HG02884 (cell line): ENCODE measurements at regions not wholly inside any gene's neighbourhood (a gene's known extent, or its start where the extent isn't known, plus 50 kb on each side); places are given as distances from the start of the nearest gene placed in this dataset.

Experiments used
- ATAC-seq: cut with Tn5 transposase; IDR thresholded peaks from one replicate; pipeline ENCODE4 v1.9.1; 2021; ENCODE audit warnings: mild to moderate bottlenecking, moderate library complexity; ENCODE audit not compliant: unreplicated experiment

DNA sequence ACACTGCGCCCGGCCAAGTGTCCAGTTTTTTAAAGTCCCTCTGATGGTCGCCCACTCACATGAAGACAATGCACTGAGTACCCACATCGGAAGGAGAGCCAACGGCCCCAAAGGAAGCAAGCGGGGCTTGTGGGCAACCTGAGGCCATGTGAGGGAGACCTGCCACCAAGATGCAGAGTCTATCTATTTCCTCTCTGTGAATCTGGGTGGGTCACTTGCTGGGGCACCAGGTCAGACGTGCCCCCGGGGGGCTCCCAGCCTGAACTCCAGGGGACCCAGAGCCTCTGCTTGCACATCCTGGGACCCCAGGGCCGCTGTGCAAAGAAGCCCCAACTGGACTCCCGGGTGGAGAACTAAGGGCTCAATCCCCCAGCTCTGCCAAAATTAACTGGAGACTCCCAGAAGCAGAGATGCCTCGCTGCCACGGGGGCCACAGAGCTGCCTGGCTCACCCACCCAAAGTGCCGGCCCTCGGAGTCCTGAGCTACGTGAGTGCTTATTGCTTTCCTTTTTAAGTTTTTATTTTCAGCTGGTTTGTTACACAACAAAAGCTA, 106.4 kb downstream of the BRD1 start:
- ATAC-seq, result no peak

- ATAC-seq, result no peak
These were observed 107.3 kb downstream of the BRD1 start for GRCh38 chr22:49720279-49720959.

DNA sequence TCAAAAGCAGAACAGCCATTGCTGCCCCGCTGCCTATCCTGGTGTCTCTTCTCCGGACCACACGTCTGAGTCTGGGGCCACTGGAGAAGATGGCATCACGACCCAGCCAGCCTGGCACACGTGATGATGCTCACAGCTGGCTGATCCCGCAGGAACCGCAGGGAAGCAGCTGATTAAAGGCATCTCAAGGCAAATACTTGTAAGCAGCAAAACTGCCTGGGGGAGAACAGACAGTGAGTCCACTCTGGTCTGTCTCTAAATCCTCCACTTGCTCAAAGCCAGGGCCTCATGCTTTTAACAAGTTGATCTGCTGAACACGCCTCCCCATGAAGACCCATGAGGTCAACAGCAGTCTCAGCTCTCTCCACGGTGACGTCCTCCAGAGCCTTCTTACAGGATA, 108.6 kb downstream of the BRD1 start:
- ATAC-seq, result no peak

GRCh38 chr22:49718396-49718795, 109.3 kb downstream of the BRD1 start:
- ATAC-seq, result no peak

- ATAC-seq, result no peak
These were observed 110.3 kb downstream of the BRD1 start for GRCh38 chr22:49717322-49717919.

DNA sequence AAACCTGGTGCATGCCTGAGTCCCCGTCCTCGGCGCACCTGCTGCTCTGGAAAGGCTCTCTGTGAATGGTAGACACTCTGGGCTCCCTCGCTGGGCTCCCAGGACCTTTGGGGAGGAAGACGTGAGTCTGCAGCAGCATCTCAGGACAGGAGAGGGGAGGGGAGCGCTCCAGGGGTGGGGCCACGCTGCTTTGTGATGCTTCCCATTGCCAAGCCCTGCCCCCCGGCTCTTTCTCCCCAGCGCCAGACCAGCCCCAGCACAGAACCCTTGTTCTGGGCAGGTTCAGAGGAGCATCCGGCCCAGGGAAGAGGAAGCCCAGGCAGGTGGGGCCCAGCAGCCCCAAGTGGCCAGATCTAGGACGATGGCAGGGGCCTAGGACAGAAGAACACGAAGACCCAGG, 111.2 kb downstream of the BRD1 start:
- ATAC-seq, result no peak

- ATAC-seq, result no peak
These were observed 112.2 kb downstream of the BRD1 start for GRCh38 chr22:49715450-49715849.

- ATAC-seq, result no peak
These were observed 114.7 kb downstream of the BRD1 start for GRCh38 chr22:49713003-49713402.

DNA sequence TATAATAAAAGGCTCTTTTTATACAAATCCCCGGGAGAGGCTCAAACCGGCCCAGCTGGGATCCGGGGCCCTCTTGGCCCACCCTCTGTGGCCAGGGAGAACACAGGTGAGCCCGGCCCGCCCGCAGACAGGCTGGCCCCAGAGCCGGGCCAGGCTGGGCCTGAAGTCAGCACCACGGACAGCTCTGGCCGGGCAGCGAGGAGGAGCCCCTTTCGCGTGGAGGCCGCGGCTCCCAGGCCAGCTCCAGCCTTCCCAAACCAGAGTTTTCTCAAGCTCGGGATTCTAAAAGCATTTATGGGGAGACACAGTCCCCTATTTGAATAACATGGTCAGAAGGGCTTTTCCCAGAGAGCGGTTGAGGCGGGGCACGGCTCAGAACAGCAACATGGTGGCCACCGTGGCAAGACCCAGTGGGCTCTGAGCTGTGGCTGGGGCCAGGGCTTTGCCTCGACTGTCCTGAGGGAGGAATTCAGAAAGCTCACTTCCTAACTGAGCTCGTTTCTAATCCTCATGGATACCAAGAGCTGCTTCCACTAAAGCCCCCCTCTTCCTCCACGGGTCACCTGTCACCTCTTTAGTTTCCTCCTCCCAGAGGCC, 115.4 kb downstream of the BRD1 start:
- no peak for ATAC-seq

DNA sequence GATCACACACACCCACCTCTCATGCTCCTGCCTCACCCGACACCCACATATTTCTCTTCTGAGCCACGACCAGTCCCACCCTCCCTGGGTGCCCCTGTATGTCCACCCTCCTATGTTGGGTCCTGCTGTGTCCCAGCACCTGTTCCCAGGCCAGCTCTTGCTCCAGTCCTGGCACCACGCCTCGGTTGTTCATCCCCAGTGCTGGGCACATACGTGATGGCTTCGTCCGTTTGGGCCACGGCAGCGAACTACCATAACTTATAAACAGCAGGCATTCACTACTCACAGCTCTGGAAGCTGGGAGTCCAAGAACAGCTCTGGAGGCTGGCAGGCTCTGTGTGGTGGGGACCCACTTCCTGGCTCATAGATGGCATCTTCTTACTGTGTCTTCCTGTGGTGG, 116.9 kb downstream of the BRD1 start:
- ATAC-seq, result no peak

DNA sequence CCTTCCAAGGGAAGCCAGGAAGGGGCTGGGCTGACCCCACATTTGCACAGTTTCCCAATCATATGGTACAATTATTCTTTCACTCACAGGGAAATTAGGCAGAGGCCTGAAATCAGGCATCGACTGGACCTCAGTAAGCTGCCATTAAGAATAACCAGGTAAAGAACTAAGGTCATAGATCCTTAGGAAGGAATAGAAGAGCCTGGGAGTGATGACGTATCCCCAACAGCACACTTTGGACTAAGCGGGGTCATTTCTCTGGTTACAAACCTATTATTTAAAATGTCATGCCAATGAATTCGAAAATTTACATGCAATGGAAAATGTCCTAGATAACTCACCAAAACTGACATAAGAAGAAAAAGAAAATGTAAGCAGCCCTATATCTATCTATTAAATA, 118.2 kb downstream of the BRD1 start:
- ATAC-seq, result no peak

- ATAC-seq, result no peak
These were observed 121.7 kb downstream of the BRD1 start for GRCh38 chr22:49705972-49706352.

DNA sequence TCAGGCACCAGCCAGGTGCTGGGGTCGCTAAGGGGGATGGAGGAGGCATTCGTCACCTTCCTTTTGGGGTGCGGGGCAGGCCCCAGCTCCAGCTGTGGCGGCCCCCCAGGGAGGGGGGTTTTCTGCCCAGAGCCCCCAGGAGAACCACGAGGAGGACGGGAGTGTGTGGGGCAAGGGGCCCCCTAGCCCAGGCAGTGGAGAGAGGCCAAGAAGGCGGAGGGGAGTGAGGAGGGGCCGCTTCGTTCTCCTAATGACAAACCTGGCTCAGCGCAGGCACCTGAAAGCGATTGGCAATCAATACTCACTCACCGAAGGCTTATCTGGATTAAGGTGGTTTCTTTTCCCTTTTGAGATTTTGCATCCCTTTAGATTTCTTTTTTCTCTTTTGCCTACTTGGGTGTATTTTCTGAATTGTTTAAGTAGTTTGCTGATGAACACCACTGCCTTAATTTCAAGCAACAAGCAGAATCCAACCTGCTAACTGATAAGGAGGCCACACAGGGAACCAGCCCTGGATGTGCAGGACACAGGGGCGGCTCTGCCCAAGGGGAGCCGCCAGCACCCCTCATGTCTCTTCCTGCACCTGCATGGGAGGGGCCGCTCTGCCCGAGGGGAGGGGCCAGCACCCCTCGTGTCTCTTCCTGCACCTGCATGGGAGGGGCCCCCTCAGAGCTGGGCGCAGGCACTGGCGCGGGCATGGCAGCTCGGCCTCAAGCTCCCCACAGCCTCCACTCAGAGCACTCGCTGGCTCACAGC, 122.3 kb downstream of the BRD1 start:
- no peak for ATAC-seq

- no peak for ATAC-seq
These were observed 123.1 kb downstream of the BRD1 start for GRCh38 chr22:49704345-49705215.

- ATAC-seq, result no peak
These were observed 123.7 kb downstream of the BRD1 start for GRCh38 chr22:49703990-49704344.

- no peak for ATAC-seq
These were observed 124.2 kb downstream of the BRD1 start for GRCh38 chr22:49703505-49703904.

- ATAC-seq, result no peak
These were observed 125.6 kb downstream of the BRD1 start for GRCh38 chr22:49702068-49702397.

- no peak for ATAC-seq
These were observed 126.1 kb downstream of the BRD1 start for GRCh38 chr22:49701380-49702067.

- no peak for ATAC-seq
These were observed 127.7 kb downstream of the BRD1 start for GRCh38 chr22:49699928-49700498.

GRCh38 chr22:49699476-49699875, 128.2 kb downstream of the BRD1 start:
- no peak for ATAC-seq
